SU-DHL-6 (cell line): ENCODE measurements at regions not wholly inside any gene's neighbourhood (a gene's known extent, or its start where the extent isn't known, plus 50 kb on each side); places are given as distances from the start of the nearest gene placed in this dataset.

Experiments
- H2AFZ ChIP-seq: fragments of 200-600 bp; sonication (generic); 2 replicates; pipeline ENCODE4 v1.6.1; 2014; ENCODE audit warnings: low read depth, mild to moderate bottlenecking, moderate library complexity, mixed read lengths, antibody characterized with exemption, low read length; ENCODE audit not compliant: severe bottlenecking
- H3F3A ChIP-seq: fragments of 200-600 bp; shearing (Covaris generic); 2 replicates; pipeline ENCODE4 v1.6.0; 2016; ENCODE audit warnings: antibody characterized with exemption, mild to moderate bottlenecking; ENCODE audit not compliant: insufficient read depth
- H3K27ac ChIP-seq: fragments of 200-600 bp; sonication (generic); 2 replicates; pipeline ENCODE4 v1.5.1; 2016; ENCODE audit warnings: low read depth, mild to moderate bottlenecking, low read length, moderate library complexity, mixed read lengths
- H3K27me3 ChIP-seq: fragments of 200-600 bp; sonication (generic), shearing (Covaris generic); 2 replicates; pipeline ENCODE4 v1.6.0; 2014; ENCODE audit warnings: mild to moderate bottlenecking, low read length
- H3K36me3 ChIP-seq: fragments of 200-600 bp; sonication (generic); 2 replicates; pipeline ENCODE4 v1.6.1; 2014; ENCODE audit warnings: mild to moderate bottlenecking, low read length, mixed read lengths
- H3K4me2 ChIP-seq: fragments of 300-600, 200-600 bp; shearing (Covaris generic), sonication (generic); 2 replicates; pipeline ENCODE4 v1.6.0; 2014; ENCODE audit warnings: low read length, low read depth, mild to moderate bottlenecking; ENCODE audit not compliant: poor library complexity, severe bottlenecking
- H3K4me3 ChIP-seq: fragments of 200-600 bp; sonication (generic); 2 replicates; pipeline ENCODE4 v1.5.1; 2014; ENCODE audit warnings: antibody characterized with exemption, low read length, mild to moderate bottlenecking, mixed read lengths; ENCODE audit not compliant: insufficient read depth, poor library complexity, severe bottlenecking
- H3K79me2 ChIP-seq: fragments of 200-600 bp; sonication (generic); 2 replicates; pipeline ENCODE4 v1.6.1; 2014; ENCODE audit warnings: mild to moderate bottlenecking, low read length, moderate library complexity; ENCODE audit not compliant: insufficient read depth
- H3K9ac ChIP-seq: fragments of 200-600 bp; sonication (generic); 2 replicates; pipeline ENCODE4 v1.7.0; 2014; ENCODE audit warnings: mild to moderate bottlenecking, low read length
- H3K9me2 ChIP-seq: fragments of 200-600 bp; sonication (generic); replicated peaks from 2 replicates; pipeline ENCODE4 v1.6.1; 2014; ENCODE audit warnings: low read length; ENCODE audit not compliant: insufficient read depth
- H3K9me3 ChIP-seq: fragments of 200-600 bp; sonication (generic); 2 replicates; pipeline ENCODE4 v1.6.1; 2014; ENCODE audit warnings: low read length, mixed read lengths; ENCODE audit not compliant: insufficient read depth
- H4K20me1 ChIP-seq: fragments of 200-600 bp; sonication (generic); 2 replicates; pipeline ENCODE4 v1.6.1; 2014; ENCODE audit warnings: low read depth, mild to moderate bottlenecking, antibody characterized with exemption, low read length, moderate library complexity, mixed read lengths
- EZH2phosphoT487 ChIP-seq: fragments of 200-600 bp; sonication (generic), shearing (Covaris generic); conservative IDR thresholded peaks from 2 replicates; pipeline ENCODE4 v1.6.1; 2018; ENCODE audit warnings: mild to moderate bottlenecking, antibody characterized with exemption, low read length, moderate library complexity, mixed read lengths
- TF ChIP-seq, protein P1 (sequence below): fragments of 200-600 bp; sonication (generic); IDR thresholded peaks from one replicate; pipeline ENCODE4 v1.5.1; 2017; ENCODE audit warnings: antibody characterized with exemption, mild to moderate bottlenecking, low read length, moderate library complexity; ENCODE audit not compliant: insufficient read depth, poor library complexity, severe bottlenecking

DNA sequence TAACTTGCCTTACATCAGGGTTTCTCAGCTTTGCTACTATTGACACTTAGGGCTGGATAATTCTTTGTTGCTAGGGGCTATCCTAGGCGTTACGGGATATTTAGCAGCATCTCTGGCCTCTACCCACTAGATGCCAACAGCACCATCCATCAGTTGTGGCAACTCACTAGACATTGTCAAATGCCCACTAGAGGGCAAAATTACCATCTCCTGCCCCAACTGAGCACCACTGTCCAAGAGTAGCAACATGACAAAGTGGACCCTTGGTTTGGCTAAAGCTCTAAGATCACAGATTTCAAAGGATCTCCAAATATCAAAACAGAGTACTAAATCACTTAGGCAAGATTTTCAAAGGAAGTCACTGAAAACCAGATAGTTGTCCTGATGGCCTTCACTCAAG lies 251.7 kb upstream of the TBX3 start:
- no peak overlapping the region for H2AFZ ChIP-seq
- no peaks in the 10 kb centered on the region for H3K9me2 ChIP-seq
- H3K36me3 ChIP-seq: no peaks in the 10 kb centered on the region
- no peaks in the 10 kb centered on the region for H3K79me2 ChIP-seq
- no peaks in the 10 kb centered on the region for H3K27me3 ChIP-seq
- H3K9ac ChIP-seq: no peak overlapping the region
- no peaks in the 10 kb centered on the region for H3F3A ChIP-seq
- TF ChIP-seq, protein P1, sequence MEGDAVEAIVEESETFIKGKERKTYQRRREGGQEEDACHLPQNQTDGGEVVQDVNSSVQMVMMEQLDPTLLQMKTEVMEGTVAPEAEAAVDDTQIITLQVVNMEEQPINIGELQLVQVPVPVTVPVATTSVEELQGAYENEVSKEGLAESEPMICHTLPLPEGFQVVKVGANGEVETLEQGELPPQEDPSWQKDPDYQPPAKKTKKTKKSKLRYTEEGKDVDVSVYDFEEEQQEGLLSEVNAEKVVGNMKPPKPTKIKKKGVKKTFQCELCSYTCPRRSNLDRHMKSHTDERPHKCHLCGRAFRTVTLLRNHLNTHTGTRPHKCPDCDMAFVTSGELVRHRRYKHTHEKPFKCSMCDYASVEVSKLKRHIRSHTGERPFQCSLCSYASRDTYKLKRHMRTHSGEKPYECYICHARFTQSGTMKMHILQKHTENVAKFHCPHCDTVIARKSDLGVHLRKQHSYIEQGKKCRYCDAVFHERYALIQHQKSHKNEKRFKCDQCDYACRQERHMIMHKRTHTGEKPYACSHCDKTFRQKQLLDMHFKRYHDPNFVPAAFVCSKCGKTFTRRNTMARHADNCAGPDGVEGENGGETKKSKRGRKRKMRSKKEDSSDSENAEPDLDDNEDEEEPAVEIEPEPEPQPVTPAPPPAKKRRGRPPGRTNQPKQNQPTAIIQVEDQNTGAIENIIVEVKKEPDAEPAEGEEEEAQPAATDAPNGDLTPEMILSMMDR: no peak
- no peak for TF ChIP-seq EZH2phosphoT487
- no peak overlapping the region for H3K4me2 ChIP-seq
- no peak overlapping the region for H3K27ac ChIP-seq
- H3K9me3 ChIP-seq: no peaks in the 10 kb centered on the region
- no peaks in the 10 kb centered on the region for H4K20me1 ChIP-seq
- H3K4me3 ChIP-seq: no peak overlapping the region

- H3K27me3 ChIP-seq: no peaks in the 10 kb centered on the region
- no peaks in the 10 kb centered on the region for H3K36me3 ChIP-seq
- no peaks in the 10 kb centered on the region for H3K79me2 ChIP-seq
- no peak overlapping the region for H3K27ac ChIP-seq
- TF ChIP-seq, protein P1: no peak
- TF ChIP-seq EZH2phosphoT487: no peak
- H3K9ac ChIP-seq: no peak overlapping the region
- no peak overlapping the region for H2AFZ ChIP-seq
- no peaks in the 10 kb centered on the region for H4K20me1 ChIP-seq
- no peaks in the 10 kb centered on the region for H3K9me2 ChIP-seq
- H3K4me3 ChIP-seq: no peak overlapping the region
- no peaks in the 10 kb centered on the region for H3K9me3 ChIP-seq
- H3F3A ChIP-seq: no peaks in the 10 kb centered on the region
- no peak overlapping the region for H3K4me2 ChIP-seq
These were observed 249.6 kb upstream of the TBX3 start for GRCh38 chr12:114933428-114934160.

- TF ChIP-seq, protein P1: no peak
- no peak for TF ChIP-seq EZH2phosphoT487
- Histone ChIP-seq H3K4me2 (no peak overlapping the region), H4K20me1 (no peaks in the 10 kb centered on the region), H2AFZ (no peak overlapping the region), H3K27ac (no peak overlapping the region), H3F3A (no peaks in the 10 kb centered on the region), H3K9me3 (no peaks in the 10 kb centered on the region), H3K4me3 (no peak overlapping the region), H3K9me2 (no peaks in the 10 kb centered on the region), H3K9ac (no peak overlapping the region), H3K27me3 (no peaks in the 10 kb centered on the region), H3K36me3 (no peaks in the 10 kb centered on the region), H3K79me2 (no peaks in the 10 kb centered on the region)
These were observed 248.8 kb upstream of the TBX3 start for GRCh38 chr12:114932806-114933205.
